SK-N-SH (cell line): ENCODE measurements at regions not wholly inside any gene's neighbourhood (a gene's known extent, or its start where the extent isn't known, plus 50 kb on each side); places are given as distances from the start of the nearest gene placed in this dataset.

ENCODE experiments used
- CTCF ChIA-PET: fragments of 300-600, 350-600 bp; formaldehyde crosslinking; extraction: SDS; loops from one replicate; lab custom pipeline; 2021; lab: Yijun Ruan, JAX
- POLR2A ChIA-PET: fragments of 350-600 bp; sonication (Branson Sonifier 250); formaldehyde crosslinking; extraction: SDS; loops from one replicate; lab custom pipeline; 2020; ENCODE audit warnings: antibody characterized with exemption, inconsistent platforms; lab: Yijun Ruan, JAX
- DNase-seq: peaks from one replicate; pipeline ENCODE4 v3.0.0; 2012
- H2AFZ ChIP-seq: fragments of 200-600 bp; sonication (generic); 2 replicates; pipeline ENCODE4 v1.8.1; 2016; ENCODE audit warnings: antibody characterized with exemption, mild to moderate bottlenecking, low read depth
- H3F3A ChIP-seq: fragments of 200-600 bp; sonication (generic); replicated peaks from 2 replicates; pipeline ENCODE3; 2016; ENCODE audit warnings: antibody characterized with exemption, mild to moderate bottlenecking; ENCODE audit not compliant: insufficient read depth
- H3K27ac ChIP-seq, 2 experiments: fragments of 200-500 bp in 1 of 2; fragments of 200-600 bp in 1 of 2; sonication (Bioruptor generic) in 1 of 2; sonication (generic), shearing (Covaris generic) in 1 of 2; 2 replicates each; pipeline versions ENCODE4 v1.5.1 to v1.6.1; 2014 to 2016; ENCODE audit warnings: low read depth in 2 of 2, inconsistent platforms in 1 of 2, low read length in 1 of 2, mild to moderate bottlenecking in 1 of 2, mixed read lengths in 1 of 2
- H3K27me3 ChIP-seq: fragments of 200-600 bp; sonication (generic), shearing (Covaris generic); 2 replicates; pipeline ENCODE4 v1.6.1; 2016; ENCODE audit warnings: mixed run types; ENCODE audit not compliant: insufficient read depth
- H3K36me3 ChIP-seq, 2 experiments: fragments of 200-500 bp in 1 of 2; fragments of 200-600 bp in 1 of 2; sonication (Bioruptor generic) in 1 of 2; sonication (generic) in 1 of 2; replicated peaks in 1 of 2; 2 replicates each; pipeline versions ENCODE3 to v1.5.1; 2014 to 2016; ENCODE audit warnings: low read length in 1 of 2, mild to moderate bottlenecking in 1 of 2; ENCODE audit not compliant: insufficient read depth in 2 of 2, control insufficient read depth in 1 of 2
- H3K4me1 ChIP-seq, 2 experiments: fragments of 200-500 bp in 1 of 2; fragments of 200-600 bp in 1 of 2; sonication (Bioruptor generic) in 1 of 2; sonication (generic), shearing (Covaris generic) in 1 of 2; 2 replicates each; pipeline versions ENCODE4 v1.5.1 to v1.6.1; 2014 to 2016; ENCODE audit warnings: low read depth in 1 of 2, low read length in 1 of 2, mixed run types in 1 of 2; ENCODE audit not compliant: insufficient read depth in 2 of 2, control insufficient read depth in 1 of 2
- H3K4me2 ChIP-seq: fragments of 200-600 bp; sonication (generic), shearing (Covaris generic); 2 replicates; pipeline ENCODE4 v1.6.1; 2017; ENCODE audit warnings: mixed run types
- H3K4me3 ChIP-seq, 2 experiments: fragments of 200-500 bp in 1 of 2; fragments of 200-600 bp in 1 of 2; sonication (Bioruptor generic) in 1 of 2; sonication (generic), shearing (Covaris generic) in 1 of 2; 2 replicates each; pipeline versions ENCODE4 v1.5.1 to v1.8.1; 2014 to 2016; ENCODE audit warnings: low read depth in 2 of 2, inconsistent platforms in 1 of 2, low read length in 1 of 2, mild to moderate bottlenecking in 1 of 2, mixed read lengths in 1 of 2, moderate library complexity in 1 of 2
- H3K79me2 ChIP-seq: fragments of 200-600 bp; sonication (generic); 2 replicates; pipeline ENCODE4 v1.8.1; 2017; ENCODE audit warnings: mild to moderate bottlenecking; ENCODE audit not compliant: insufficient read depth
- H3K9ac ChIP-seq: fragments of 200-600 bp; sonication (generic); 2 replicates; pipeline ENCODE4 v1.6.1; 2017; ENCODE audit warnings: mixed run types
- H3K9me2 ChIP-seq: fragments of 200-600 bp; sonication (generic); 2 replicates; pipeline ENCODE4 v1.6.1; 2017; ENCODE audit warnings: mixed run types
- H3K9me3 ChIP-seq: fragments of 200-600 bp; sonication (generic); 2 replicates; pipeline ENCODE4 v1.6.1; 2017; ENCODE audit warnings: mixed run types, mild to moderate bottlenecking, moderate library complexity
- H4K20me1 ChIP-seq: fragments of 200-600 bp; sonication (generic); 2 replicates; pipeline ENCODE4 v1.6.1; 2017; ENCODE audit warnings: mild to moderate bottlenecking, mixed run types; ENCODE audit not compliant: insufficient read depth
- EP300 ChIP-seq, 2 experiments: IDR thresholded peaks; 2 replicates each; pipeline versions ENCODE4 v1.4.0 to v1.6.1; 2012; ENCODE audit warnings: borderline replicate concordance in 1 of 2, low read depth in 1 of 2, low read length in 1 of 2
- FOXM1 ChIP-seq: IDR thresholded peaks from 2 replicates; pipeline ENCODE4 v1.4.0; 2012; ENCODE audit warnings: low read depth, mild to moderate bottlenecking
- GATA2 ChIP-seq: sonication (generic); formaldehyde crosslinking; IDR thresholded peaks from 2 replicates; pipeline ENCODE4 v1.5.0; 2020; ENCODE audit warnings: mild to moderate bottlenecking, missing genetic modification reagents
- JUND ChIP-seq: IDR thresholded peaks from 2 replicates; pipeline ENCODE4 v1.4.0; 2012
- MEF2A ChIP-seq: IDR thresholded peaks from 2 replicates; pipeline ENCODE4 v1.4.0; 2012; ENCODE audit warnings: low read depth, borderline replicate concordance
- MXI1 ChIP-seq: IDR thresholded peaks from 2 replicates; pipeline ENCODE4 v1.6.1; 2012; ENCODE audit warnings: mild to moderate bottlenecking, low read depth, low read length, improper control_type of control experiment
- NFIC ChIP-seq: IDR thresholded peaks from 2 replicates; pipeline ENCODE4 v1.4.0; 2012; ENCODE audit warnings: borderline replicate concordance
- NRF1 ChIP-seq: IDR thresholded peaks from 2 replicates; pipeline ENCODE4 v1.6.1; 2012; ENCODE audit warnings: low read depth, mild to moderate bottlenecking, low read length
- RCOR1 ChIP-seq: fragments of 150-350 bp; IDR thresholded peaks from 2 replicates; pipeline ENCODE4 v1.6.1; 2017; ENCODE audit warnings: antibody characterized with exemption, low read length
- RFX5 ChIP-seq: IDR thresholded peaks from 2 replicates; pipeline ENCODE4 v1.6.1; 2012; ENCODE audit warnings: mild to moderate bottlenecking, improper control_type of control experiment, low read length
- RXRA ChIP-seq: IDR thresholded peaks from 2 replicates; pipeline ENCODE4 v1.4.0; 2012; ENCODE audit warnings: low read depth, mild to moderate bottlenecking, borderline replicate concordance
- TAF1 ChIP-seq: IDR thresholded peaks from 2 replicates; pipeline ENCODE4 v1.6.1; 2012; ENCODE audit warnings: low read depth, mild to moderate bottlenecking, low read length, moderate library complexity, borderline replicate concordance
- TCF12 ChIP-seq: IDR thresholded peaks from 2 replicates; pipeline ENCODE4 v1.4.0; 2012
- TEAD4 ChIP-seq: IDR thresholded peaks from 2 replicates; pipeline ENCODE4 v1.4.0; 2012; ENCODE audit warnings: mild to moderate bottlenecking, borderline replicate concordance; ENCODE audit not compliant: insufficient read depth
- USF1 ChIP-seq: IDR thresholded peaks from 2 replicates; pipeline ENCODE4 v1.4.0; 2012; ENCODE audit warnings: low read depth, borderline replicate concordance
- USF2 ChIP-seq: fragments of 150-350 bp; IDR thresholded peaks from 2 replicates; pipeline ENCODE4 v1.6.1; 2017; ENCODE audit warnings: antibody characterized with exemption, low read length, low read depth, borderline replicate concordance
- WGBS: methylation state at CpG from one replicate; pipeline ENCODE4 v1.1.6; 2017; ENCODE audit warnings: low lambda C conversion rate; 5-methylcytosine and 5-hydroxymethylcytosine counted together

GRCh38 chr3:82618594-82618993 lies 857.1 kb upstream of the GBE1 start:
- ChIA-PET POLR2A (no interaction called here), CTCF (no interaction called here)
- Histone ChIP-seq H3K4me3 (no peak overlapping the region), H3F3A (no peaks in the 10 kb centered on the region), H3K27me3 (no peaks in the 10 kb centered on the region), H3K9me2 (no peaks in the 10 kb centered on the region; the same call in 1 of the 2 replicates), H3K36me3 (no peaks in the 10 kb centered on the region), H2AFZ (no peak overlapping the region), H4K20me1 (no peaks in the 10 kb centered on the region), H3K79me2 (no peaks in the 10 kb centered on the region), H3K9me3 (no peaks in the 10 kb centered on the region), H3K27ac (no peak overlapping the region), H3K4me2 (no peak overlapping the region), H3K9ac (no peak overlapping the region), H3K4me1 (no peaks in the 10 kb centered on the region)
- TF ChIP-seq TCF12: no peak
- no peak for DNase-seq

GRCh38 chr3:82610236-82610635 lies 848.8 kb upstream of the GBE1 start:
- Histone ChIP-seq H3F3A (no peaks in the 10 kb centered on the region), H3K27me3 (no peaks in the 10 kb centered on the region), H3K4me3 (no peak overlapping the region), H3K9ac (no peak overlapping the region), H3K36me3 (no peaks in the 10 kb centered on the region), H3K9me3 (no peaks in the 10 kb centered on the region), H3K4me1 (no peaks in the 10 kb centered on the region), H3K9me2 (no peaks in the 10 kb centered on the region), H3K79me2 (no peaks in the 10 kb centered on the region), H3K4me2 (no peak overlapping the region), H2AFZ (no peak overlapping the region), H4K20me1 (no peaks in the 10 kb centered on the region), H3K27ac (no peak overlapping the region)
- POLR2A ChIA-PET: no interaction called here
- whole genome bisulfite sequencing: 0% methylated on average over 1 of the region's 1 CpG
- TF ChIP-seq USF1 (no peak), EP300 (IDR thresholded peaks at IDR 0.05; ENCODE audit: borderline replicate concordance in 1 of 2, low read depth in 1 of 2, low read length in 1 of 2) (no peak)
- no peak for DNase-seq
- CTCF ChIA-PET: no interaction called here

- Histone ChIP-seq H3K27ac (no peak overlapping the region), H3K79me2 (no peaks in the 10 kb centered on the region), H3K9me2 (no peaks in the 10 kb centered on the region), H3K9me3 (no peaks in the 10 kb centered on the region), H3K36me3 (no peaks in the 10 kb centered on the region), H3K27me3 (no peaks in the 10 kb centered on the region), H3K9ac (no peak overlapping the region), H4K20me1 (no peaks in the 10 kb centered on the region), H3F3A (no peaks in the 10 kb centered on the region), H3K4me3 (no peak overlapping the region), H3K4me2 (no peak overlapping the region), H3K4me1 (no peaks in the 10 kb centered on the region), H2AFZ (no peak overlapping the region)
- ChIA-PET CTCF (no interaction called here), POLR2A (no interaction called here)
- 0% methylated on average over 1 of the region's 1 CpG for WGBS
- no peak for TF ChIP-seq RFX5
- TF ChIP-seq TCF12: no peak
- no peak for TF ChIP-seq MXI1
- TF ChIP-seq RCOR1: no peak
- no peak for TF ChIP-seq USF2
- no peak for TF ChIP-seq NFIC
- no peak for TF ChIP-seq EP300 (IDR thresholded peaks at IDR 0.05; ENCODE audit: borderline replicate concordance in 1 of 2, low read depth in 1 of 2, low read length in 1 of 2)
- TF ChIP-seq NRF1: no peak
- no peak for TF ChIP-seq TEAD4
- no peak for TF ChIP-seq GATA2 (CRISPR knock-in tag)
- TF ChIP-seq MEF2A: no peak
- TF ChIP-seq TAF1: no peak
- no peak for TF ChIP-seq JUND
- no peak for TF ChIP-seq FOXM1
- no peak for TF ChIP-seq RXRA
- DNase-seq: no peak
Measured at GRCh38 chr3:82607391-82607790, 845.9 kb upstream of the GBE1 start.
